ENCODE measurements at regions not wholly inside any gene's neighbourhood (a gene's known extent, or its start where the extent isn't known, plus 50 kb on each side); places are given as distances from the start of the nearest gene placed in this dataset.

DNA sequence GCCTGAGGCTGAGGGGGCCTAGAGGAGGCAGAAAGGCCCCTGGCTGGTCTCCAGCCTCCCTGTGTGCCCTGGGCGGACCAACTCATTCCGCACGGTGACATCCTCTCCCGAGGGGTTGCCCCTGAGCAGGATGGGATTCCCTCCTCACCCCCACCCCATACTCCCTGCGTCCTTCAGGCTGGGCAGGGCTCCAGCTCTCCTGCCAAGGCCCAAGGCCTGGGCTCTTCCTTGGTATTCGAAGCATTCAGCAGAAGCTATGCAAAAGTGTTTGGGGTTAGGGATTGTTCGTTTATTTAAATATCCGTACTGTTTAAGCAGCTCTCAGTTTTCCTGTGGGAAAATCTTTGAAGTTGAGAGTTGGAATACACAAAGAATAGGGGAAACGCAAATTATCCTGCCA is 113.1 kb upstream of the RAB12 start:
- intact Hi-C loops (cut with micrococcal nuclease), result no loop called here
- H3K4me1 Mint-ChIP-seq, result no peaks in the 10 kb centered on the region

DNA sequence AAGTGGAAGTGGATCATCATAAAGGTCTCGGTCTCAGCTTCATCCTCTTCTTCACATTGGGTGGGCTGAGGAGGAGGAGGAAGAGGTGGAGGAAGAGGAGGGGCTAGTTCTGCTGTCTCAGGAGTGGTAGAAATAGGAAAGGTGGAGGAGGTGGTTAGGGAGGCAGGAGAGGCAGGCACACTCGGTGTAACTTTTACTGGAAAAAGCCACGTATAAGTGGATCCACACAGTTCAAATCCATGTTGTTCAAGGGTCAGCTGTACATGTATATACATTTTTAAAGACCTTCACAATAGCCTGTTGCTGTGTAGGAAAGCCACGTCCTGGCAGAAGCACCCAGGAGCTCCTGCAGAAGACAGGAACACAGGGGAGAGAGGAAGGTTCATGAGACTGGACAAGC is 110.3 kb upstream of the RAB12 start:
- Mint-ChIP-seq H3K9me3 (peaks cover 5% of the 10 kb centered on the region), H3K27ac (no peak overlapping the region), H3K36me3 (ENCODE audit: low read depth) (no peaks in the 10 kb centered on the region), H3K4me1 (no peaks in the 10 kb centered on the region), H3K27me3 (peaks cover 27% of the 10 kb centered on the region), H3K4me3 (no peak overlapping the region)
- no peak for DNase-seq
- POLR2A ChIA-PET, result no interaction called here
- ATAC-seq (ENCODE audit: low read depth), result no peak
- TF ChIP-seq, protein P1, sequence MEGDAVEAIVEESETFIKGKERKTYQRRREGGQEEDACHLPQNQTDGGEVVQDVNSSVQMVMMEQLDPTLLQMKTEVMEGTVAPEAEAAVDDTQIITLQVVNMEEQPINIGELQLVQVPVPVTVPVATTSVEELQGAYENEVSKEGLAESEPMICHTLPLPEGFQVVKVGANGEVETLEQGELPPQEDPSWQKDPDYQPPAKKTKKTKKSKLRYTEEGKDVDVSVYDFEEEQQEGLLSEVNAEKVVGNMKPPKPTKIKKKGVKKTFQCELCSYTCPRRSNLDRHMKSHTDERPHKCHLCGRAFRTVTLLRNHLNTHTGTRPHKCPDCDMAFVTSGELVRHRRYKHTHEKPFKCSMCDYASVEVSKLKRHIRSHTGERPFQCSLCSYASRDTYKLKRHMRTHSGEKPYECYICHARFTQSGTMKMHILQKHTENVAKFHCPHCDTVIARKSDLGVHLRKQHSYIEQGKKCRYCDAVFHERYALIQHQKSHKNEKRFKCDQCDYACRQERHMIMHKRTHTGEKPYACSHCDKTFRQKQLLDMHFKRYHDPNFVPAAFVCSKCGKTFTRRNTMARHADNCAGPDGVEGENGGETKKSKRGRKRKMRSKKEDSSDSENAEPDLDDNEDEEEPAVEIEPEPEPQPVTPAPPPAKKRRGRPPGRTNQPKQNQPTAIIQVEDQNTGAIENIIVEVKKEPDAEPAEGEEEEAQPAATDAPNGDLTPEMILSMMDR (IDR thresholded peaks at IDR 0.05), result no peak
- intact Hi-C loops (cut with micrococcal nuclease), result no loop called here
- CTCF ChIA-PET, result no interaction called here

More for the DNA sequence above, 113.1 kb upstream of the RAB12 start:
- Mint-ChIP-seq H3K36me3 (ENCODE audit: low read depth) (no peaks in the 10 kb centered on the region), H3K9me3 (peaks cover 5% of the 10 kb centered on the region), H3K27ac (no peak overlapping the region), H3K4me3 (no peak overlapping the region), H3K27me3 (peaks cover 16% of the 10 kb centered on the region)
- POLR2A ChIA-PET, result no interaction called here
- DNase-seq (no peak), ATAC-seq (ENCODE audit: low read depth) (no peak)
- CTCF ChIA-PET, result no interaction called here
- TF ChIP-seq, protein P1 (IDR thresholded peaks at IDR 0.05), result no peak

DNA sequence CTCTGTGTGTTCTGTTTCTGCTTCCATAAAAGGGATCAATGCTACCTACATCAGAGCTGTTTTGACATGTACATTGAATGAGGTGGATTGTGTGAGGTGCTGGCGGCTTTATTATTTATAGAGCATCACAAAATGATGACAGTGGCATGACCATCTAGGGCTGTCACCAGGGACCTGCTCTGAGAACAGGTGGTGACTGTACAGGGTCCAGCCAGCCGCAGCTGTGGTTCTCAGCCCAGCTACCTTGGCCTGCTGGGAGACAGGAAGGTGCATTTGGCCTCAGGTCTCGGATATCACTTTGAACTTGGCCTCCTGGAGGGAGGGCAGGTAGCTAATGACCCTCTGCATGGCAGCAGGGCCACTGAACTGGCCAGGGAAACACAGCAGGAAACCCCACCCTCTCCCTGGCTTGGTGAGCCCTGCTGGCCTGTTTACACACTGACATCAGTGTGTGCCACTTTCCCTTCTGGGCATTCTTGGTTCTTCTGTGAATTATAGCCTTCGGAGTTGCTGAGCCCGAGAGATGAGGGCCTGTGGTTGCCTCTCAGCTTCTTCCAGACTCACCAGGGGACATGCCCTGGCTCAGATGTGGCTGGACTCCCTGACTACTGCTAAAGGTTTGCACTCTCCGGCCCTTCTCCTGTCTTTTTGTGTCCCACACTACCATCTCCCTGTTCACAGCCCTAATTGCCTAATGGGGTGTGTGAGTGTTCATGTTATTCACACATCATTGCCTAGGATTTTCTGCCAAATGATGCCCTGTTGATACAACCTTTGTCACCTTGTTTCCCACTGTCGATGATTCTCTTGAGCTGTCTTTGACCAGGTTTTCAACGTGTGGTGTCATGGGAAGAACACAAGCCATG is 109.2 kb upstream of the RAB12 start:
- ATAC-seq (ENCODE audit: low read depth), result no peak
- DNase-seq, result no peak
- H3K9me3 Mint-ChIP-seq, result peaks cover 5% of the 10 kb centered on the region
- intact Hi-C loops (cut with micrococcal nuclease), result no loop called here
- no peak overlapping the region for H3K4me3 Mint-ChIP-seq
- H3K36me3 Mint-ChIP-seq (ENCODE audit: low read depth), result no peaks in the 10 kb centered on the region
- TF ChIP-seq, protein P1 (IDR thresholded peaks at IDR 0.05), result no peak
- H3K4me1 Mint-ChIP-seq, result no peaks in the 10 kb centered on the region
- H3K27me3 Mint-ChIP-seq, result peaks cover 25% of the 10 kb centered on the region
- POLR2A ChIA-PET, result no interaction called here
- no peak overlapping the region for H3K27ac Mint-ChIP-seq
- CTCF ChIA-PET, result no interaction called here

DNA sequence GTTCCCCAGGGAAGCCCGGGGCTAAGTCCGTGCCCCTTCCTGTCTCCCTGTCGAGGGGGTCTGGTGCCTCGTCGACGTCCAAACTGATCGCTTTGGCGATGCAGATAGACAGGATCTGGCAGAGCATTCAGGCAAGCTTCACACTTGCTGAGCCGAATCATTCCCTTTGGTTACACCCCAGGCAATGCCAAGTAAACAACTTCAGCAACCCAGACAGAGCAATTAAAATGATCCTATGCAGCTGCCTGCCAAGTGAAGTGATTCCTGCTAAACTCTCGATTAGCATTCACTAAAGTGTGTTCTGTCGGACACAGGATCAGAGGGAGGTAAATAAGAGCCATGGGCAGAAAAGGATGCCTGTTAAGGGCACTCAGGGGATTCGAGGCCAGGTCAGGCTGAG is 108.2 kb upstream of the RAB12 start:
- CTCF ChIA-PET, result no interaction called here
- intact Hi-C loops (cut with micrococcal nuclease), result no loop called here
- Mint-ChIP-seq H3K36me3 (ENCODE audit: low read depth) (no peaks in the 10 kb centered on the region), H3K9me3 (peaks cover 5% of the 10 kb centered on the region), H3K27ac (no peak overlapping the region), H3K4me3 (no peak overlapping the region), H3K4me1 (no peaks in the 10 kb centered on the region), H3K27me3 (peaks cover 26% of the 10 kb centered on the region)
- DNase-seq, result no peak
- no peak for ATAC-seq (ENCODE audit: low read depth)
- POLR2A ChIA-PET, result no interaction called here
- TF ChIP-seq, protein P1 (IDR thresholded peaks at IDR 0.05), result no peak

DNA sequence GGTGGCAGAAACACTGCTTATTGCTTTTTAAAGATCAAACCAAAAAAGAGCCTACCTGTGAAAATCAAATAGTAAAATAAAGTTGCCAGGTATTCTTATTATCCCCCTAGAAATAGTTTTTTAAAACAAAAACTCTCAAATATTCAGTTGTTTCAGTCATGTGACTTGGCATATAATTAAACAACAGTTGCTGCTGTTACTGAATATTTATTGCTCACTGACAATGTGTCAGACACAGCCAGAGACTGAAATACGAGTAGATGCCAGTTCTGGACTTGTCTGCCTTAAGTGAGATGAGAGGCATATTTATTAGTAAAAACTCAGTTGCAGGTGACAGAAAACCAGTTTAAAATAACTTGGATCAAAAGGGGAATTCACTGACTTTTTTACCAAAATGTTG is 106.0 kb upstream of the RAB12 start:
- Mint-ChIP-seq H3K27me3 (peaks cover 26% of the 10 kb centered on the region), H3K4me1 (no peaks in the 10 kb centered on the region), H3K27ac (no peak overlapping the region), H3K36me3 (ENCODE audit: low read depth) (no peaks in the 10 kb centered on the region), H3K4me3 (no peak overlapping the region), H3K9me3 (peaks cover 3% of the 10 kb centered on the region)
- intact Hi-C loops (cut with micrococcal nuclease), result no loop called here
- ATAC-seq (ENCODE audit: low read depth) (no peak), DNase-seq (no peak)
- TF ChIP-seq, protein P1 (IDR thresholded peaks at IDR 0.05), result no peak
- CTCF ChIA-PET, result no interaction called here
- POLR2A ChIA-PET, result no interaction called here

All from activated B cell treated with CpG ODN at 0.5 μM for 24 hours (primary cell).